ENCODE measurements at regions not wholly inside any gene's neighbourhood (a gene's known extent, or its start where the extent isn't known, plus 50 kb on each side); places are given as distances from the start of the nearest gene placed in this dataset.
A peak's percentile ranks its signal among the peaks of the same experiment; 100 is the strongest.
"Not testable (repeated sequence)": the region's sequence is repeated elsewhere in the genome, so short reads cannot be mapped to it uniquely, and the experiment has no call there.

DNA sequence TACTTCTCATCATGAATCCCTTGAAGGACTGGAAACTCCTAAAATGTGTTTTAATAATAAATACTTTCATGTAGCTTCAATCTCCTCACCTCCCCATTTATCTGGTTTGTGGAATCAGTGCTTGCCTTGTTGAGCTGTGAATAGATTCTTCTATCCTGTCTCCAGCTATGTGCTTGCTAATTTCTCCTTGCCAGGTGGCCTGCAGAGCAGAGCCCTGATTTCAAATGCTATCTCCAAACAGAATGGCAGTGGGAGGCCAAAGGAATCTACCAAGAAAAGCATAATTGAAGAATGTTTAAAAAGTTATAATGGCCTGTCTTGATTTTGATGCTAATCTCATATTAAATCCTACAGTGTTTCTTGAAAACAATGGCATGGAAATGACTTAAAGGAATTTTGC, 309.3 kb upstream of the CHORDC1 start:
- no peak for DNase-seq (ENCODE audit: low read depth)
- in situ Hi-C loops (cut with HindIII; ENCODE audit: low pct_unique_long_range_greater_than_20kb, low sequenced_read_pairs): no loop called here

DNA sequence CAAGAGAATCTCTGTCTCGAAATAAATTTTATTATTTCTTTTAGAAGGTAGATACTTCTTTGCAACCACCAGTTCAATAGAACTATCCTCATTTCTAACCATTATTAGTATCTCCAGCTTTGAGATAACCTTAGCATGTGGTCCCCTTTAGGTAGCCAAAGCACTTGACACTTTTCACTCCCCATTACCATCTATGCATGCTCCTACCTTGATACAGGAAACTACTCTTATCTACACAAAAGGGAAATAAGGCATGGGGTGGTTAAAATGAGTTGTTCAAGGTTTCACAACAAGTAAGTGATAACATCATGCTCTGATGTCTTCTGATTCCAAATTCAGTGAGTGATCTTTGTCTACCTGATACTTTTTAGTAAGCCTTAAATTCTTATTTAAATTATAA, 308.2 kb upstream of the CHORDC1 start:
- in situ Hi-C loops (cut with HindIII; ENCODE audit: low pct_unique_long_range_greater_than_20kb, low sequenced_read_pairs): no loop called here

DNA sequence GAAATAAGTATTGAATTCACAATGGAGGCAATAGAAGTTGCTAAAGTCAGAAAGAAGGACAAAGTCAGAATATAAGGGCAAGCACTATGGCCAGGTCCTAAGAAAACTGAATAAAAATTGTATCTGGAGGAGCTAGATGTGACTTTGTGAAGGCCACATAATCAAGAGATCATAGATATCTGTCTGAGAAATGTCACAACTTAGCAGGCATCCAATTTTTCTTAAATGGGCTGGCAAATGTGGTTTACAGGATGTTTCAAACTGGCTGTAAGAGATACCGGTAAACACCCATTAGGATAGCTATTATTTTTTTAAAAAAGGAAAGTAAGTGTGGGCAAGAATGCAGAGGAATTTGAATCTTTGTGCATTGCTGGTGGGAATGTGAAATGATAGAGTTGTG, 303.1 kb upstream of the CHORDC1 start:
- DNase-seq (ENCODE audit: low read depth): no peak
- in situ Hi-C loops (cut with HindIII; ENCODE audit: low pct_unique_long_range_greater_than_20kb, low sequenced_read_pairs): no loop called here

More for the DNA sequence above, 308.2 kb upstream of the CHORDC1 start:
- no peak for DNase-seq (ENCODE audit: low read depth)

DNA sequence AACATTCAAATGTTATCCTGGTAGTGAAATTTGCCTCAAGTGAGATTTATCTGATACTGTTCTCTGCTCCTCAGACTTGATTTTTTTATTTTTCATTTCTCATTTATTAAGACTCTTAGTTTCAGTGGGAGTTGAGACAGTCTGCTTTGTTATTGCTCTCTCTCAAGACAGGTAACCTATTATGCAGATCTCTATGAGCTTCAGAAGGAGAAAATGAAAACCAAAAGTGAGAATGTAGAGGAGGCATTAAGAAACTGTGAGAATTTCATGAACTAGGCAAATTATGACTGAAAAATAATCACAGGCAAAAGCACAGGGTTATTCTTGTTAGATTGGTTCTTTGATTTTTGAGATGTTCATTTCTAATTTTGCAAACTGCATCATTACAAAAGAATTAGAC, 290.0 kb upstream of the CHORDC1 start:
- in situ Hi-C loops (cut with HindIII; ENCODE audit: low pct_unique_long_range_greater_than_20kb, low sequenced_read_pairs): no loop called here
- DNase-seq (ENCODE audit: low read depth): no peak

DNA sequence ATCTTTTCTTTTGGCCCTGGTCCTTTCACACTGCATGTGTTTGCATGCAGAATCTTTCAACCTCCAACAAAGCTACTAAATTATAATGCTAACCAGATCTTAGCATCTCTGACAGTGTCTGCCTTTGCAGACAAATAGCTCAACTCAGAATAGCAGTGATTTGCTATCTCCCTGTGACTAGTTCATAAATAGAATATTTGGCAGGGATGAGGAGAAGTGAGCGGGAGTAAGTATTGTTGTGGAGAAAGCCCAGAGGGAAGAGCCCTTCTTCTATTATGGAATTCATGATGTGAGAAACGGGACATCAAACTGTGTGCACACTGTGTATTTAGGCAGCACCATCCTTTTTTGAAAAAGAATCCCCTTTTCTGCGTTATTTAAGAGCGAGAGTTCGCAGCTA, 288.0 kb upstream of the CHORDC1 start:
- no peak for DNase-seq (ENCODE audit: low read depth)
- in situ Hi-C loops (cut with HindIII; ENCODE audit: low pct_unique_long_range_greater_than_20kb, low sequenced_read_pairs): no loop called here

GRCh38 chr11:90500922-90501568, 278.2 kb upstream of the CHORDC1 start:
- DNase-seq (ENCODE audit: low read depth): no peak
- in situ Hi-C loops (cut with HindIII; ENCODE audit: low pct_unique_long_range_greater_than_20kb, low sequenced_read_pairs): no loop called here

DNA sequence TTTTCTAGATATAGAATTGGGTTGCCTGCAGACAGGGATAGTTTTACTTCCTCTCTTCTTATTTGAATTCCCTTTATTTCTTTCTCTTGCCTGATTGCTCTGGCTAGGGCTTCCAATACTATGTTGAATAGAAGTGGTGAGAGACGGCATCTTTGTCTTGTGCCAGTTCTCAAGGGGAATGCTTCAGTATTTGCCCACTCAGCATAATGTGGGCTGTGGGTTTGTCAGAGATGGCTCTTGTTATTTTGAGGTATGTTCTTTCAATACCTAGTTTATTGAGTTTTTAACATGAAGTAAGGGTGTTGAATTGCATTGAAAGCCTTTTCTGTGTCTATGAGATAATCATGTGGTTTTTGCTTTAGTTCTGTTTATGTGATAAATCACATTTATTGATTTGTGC, 273.9 kb upstream of the CHORDC1 start:
- in situ Hi-C loops (cut with HindIII; ENCODE audit: low pct_unique_long_range_greater_than_20kb, low sequenced_read_pairs): no loop called here

DNA sequence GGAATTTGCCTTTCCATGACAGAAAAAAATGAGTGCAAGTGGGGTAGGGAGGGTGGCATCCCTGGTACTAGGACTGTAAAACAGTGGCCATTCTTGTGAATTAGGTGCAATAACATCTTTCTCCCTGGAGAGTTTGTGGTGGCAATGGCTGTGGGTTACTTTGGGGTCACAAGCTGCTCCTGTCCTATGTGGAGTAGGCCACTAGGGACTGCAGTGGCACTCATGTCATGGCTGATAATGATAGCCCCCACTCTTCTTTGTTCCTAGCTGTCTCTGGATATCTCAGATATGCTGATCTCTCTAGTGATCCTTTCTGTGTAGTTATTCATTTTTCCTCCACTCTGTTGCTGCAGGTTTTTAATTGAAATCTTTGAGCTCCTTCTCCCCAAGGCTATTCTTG, 270.5 kb upstream of the CHORDC1 start:
- in situ Hi-C loops (cut with HindIII; ENCODE audit: low pct_unique_long_range_greater_than_20kb, low sequenced_read_pairs): no loop called here
- DNase-seq (ENCODE audit: low read depth): no peak

More for the DNA sequence above, 273.9 kb upstream of the CHORDC1 start:
- DNase-seq (ENCODE audit: low read depth): no peak

DNA sequence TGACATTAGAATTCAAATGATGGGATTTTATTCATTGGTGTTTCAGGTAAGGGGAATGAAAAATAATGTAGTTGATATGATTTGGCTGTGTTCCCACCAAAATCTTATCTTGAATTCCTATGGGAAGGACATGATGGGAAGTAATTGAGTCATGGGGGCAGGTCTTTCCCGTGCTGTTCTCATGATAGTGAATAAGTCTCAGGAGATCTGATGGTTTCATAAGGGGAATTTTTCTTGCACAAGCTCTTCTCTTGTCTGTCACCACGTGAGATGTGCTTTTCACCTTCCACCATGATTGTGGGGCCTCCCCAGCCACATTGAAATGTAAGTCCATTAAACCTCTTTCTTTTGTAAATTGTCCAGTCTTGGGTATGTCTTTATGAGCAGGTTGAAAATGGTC, 268.6 kb upstream of the CHORDC1 start:
- in situ Hi-C loops (cut with HindIII; ENCODE audit: low pct_unique_long_range_greater_than_20kb, low sequenced_read_pairs): no loop called here
- no peak for DNase-seq (ENCODE audit: low read depth)

DNA sequence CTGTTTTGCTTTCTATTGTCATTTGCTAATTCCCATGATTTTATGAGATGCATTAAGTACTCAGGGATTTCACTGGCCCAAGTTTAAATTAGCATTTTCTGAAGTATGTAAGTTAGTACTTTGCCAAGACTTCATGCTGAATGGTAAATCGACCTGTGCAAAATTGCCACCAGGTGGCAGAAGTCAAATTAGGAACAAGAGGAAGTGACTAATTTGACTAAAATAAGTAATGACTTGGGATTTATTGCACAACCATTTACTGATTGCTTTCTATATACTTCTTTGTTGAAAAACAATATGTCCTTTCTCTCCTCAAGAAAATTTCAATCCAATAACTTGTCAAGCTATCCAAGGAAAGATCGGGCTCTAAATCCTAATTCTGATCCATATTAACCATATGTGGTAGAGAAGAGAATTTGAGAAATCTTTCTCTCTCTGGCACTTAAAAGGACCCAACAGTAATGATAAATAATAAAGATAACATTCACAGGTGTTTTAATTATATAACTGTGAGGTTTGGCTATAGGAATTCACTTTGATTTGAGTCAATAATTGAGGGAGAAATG, 253.7 kb upstream of the CHORDC1 start:
- DNase-seq (ENCODE audit: low read depth): peak; percentile 8
- in situ Hi-C loops (cut with HindIII; ENCODE audit: low pct_unique_long_range_greater_than_20kb, low sequenced_read_pairs): no loop called here

DNA sequence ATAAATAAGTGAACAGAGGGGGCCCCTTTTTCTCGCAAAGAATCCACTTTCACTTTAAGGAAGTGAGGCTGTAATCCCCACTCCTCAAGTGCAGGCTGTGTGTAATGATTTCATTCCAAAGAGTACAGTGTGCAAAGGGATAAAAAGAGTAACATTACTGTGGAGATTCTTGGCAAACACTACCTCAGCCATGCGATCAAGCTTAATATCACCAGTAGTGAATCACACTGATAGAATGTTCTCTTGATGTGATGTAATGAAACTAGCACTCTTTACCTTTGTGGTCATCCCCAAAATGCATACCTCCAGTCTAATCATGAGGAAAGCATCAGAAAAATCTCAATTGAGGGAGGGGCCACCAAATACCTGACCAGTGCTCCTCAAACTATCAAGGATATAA, 246.1 kb upstream of the CHORDC1 start:
- DNase-seq (ENCODE audit: low read depth): peak; percentile 33
- in situ Hi-C loops (cut with HindIII; ENCODE audit: low pct_unique_long_range_greater_than_20kb, low sequenced_read_pairs): no loop called here

DNA sequence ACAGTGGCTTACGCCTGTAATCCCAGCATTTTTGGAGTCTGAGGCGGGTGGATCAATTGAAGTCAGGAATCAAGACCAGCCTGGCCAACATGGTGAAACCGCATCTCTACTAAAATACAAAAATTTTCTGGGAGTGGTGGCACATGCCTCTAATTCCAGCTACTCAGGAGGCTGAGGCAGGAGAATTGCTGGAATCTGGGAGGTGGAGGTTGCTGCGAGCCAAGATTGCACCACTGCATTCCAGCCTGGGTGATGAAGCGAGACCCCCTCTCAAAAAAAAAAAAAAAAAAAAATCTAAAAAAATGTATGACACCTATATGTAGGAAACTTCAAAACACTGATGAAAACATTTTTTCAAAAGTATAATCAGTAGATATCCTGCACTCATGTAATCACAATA, 242.7 kb upstream of the CHORDC1 start:
- in situ Hi-C loops (cut with HindIII; ENCODE audit: low pct_unique_long_range_greater_than_20kb, low sequenced_read_pairs): no loop called here
- no peak for DNase-seq (ENCODE audit: low read depth)

DNA sequence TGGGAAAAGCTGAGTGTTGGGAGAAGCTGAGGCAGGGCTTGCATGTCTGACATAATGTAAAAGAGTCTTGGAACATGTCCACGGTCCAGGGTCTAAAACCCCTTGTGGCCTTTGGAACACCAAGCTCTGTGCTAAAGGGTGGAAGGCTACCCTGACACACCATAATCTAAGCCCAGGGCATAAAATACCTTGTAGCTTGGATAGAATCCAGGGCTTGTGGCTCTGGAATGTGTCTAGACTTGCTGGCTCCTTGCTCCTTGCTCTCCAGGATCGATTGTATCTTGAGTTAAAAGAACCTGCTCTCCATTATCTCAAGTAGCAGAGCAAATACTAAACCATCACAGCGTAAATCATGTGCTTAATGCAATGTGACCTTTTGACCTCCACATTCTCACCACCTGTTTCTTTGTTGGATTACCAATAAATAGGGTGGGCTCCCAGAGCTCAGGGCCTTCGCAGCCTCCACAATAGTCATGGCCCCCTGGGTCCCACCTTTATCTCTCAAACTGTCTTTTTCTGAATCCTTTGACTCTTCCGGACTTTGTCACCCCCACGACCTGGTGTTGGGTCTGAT, 232.6 kb upstream of the CHORDC1 start:
- in situ Hi-C loops (cut with HindIII; ENCODE audit: low pct_unique_long_range_greater_than_20kb, low sequenced_read_pairs); DNase-seq (ENCODE audit: low read depth): not testable (repeated sequence)

DNA sequence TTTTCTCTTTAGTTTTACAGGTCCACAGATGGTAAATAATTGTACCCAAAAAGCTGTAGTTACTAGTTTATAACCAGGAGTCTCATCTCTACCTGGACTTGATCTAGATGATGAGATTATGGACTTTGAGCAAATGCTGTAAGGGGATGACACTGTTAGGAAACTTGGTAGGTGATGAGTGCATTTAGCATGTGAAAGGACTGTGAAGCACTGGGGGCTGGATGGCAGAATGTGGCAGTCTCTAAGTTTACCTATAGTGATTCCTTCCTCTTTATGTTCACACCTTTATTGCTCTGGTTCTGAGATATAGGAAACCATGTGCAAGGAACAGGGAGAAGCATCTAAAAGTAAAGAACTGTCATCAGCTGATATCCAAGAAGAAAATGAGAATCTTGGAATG, 230.7 kb upstream of the CHORDC1 start:
- in situ Hi-C loops (cut with HindIII; ENCODE audit: low pct_unique_long_range_greater_than_20kb, low sequenced_read_pairs): no loop called here

DNA sequence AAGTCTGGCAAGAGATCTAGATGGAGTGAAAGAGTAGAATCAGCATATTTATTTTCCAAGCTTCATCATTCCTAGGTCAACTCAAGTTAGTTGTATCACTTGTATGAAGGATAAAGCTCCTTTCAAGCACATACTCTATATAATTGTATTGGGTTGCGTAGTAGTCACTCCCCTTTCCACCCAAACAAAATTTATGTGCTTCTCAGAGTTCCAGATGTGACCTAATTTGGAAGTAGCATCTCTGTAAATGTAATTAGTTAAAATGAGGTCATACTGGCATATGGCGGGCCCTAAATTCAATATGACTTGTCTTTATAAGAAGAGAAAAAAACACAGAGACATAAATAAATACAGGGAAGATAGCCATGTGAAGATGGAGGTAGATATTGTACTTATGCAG, 226.8 kb upstream of the CHORDC1 start:
- no peak for DNase-seq (ENCODE audit: low read depth)
- in situ Hi-C loops (cut with HindIII; ENCODE audit: low pct_unique_long_range_greater_than_20kb, low sequenced_read_pairs): no loop called here

More for the DNA sequence above, 230.7 kb upstream of the CHORDC1 start:
- no peak for DNase-seq (ENCODE audit: low read depth)

- in situ Hi-C loops (cut with HindIII; ENCODE audit: low pct_unique_long_range_greater_than_20kb, low sequenced_read_pairs): no loop called here
- DNase-seq (ENCODE audit: low read depth): no peak
Measured at GRCh38 chr11:90448256-90448655, 225.4 kb upstream of the CHORDC1 start.

DNA sequence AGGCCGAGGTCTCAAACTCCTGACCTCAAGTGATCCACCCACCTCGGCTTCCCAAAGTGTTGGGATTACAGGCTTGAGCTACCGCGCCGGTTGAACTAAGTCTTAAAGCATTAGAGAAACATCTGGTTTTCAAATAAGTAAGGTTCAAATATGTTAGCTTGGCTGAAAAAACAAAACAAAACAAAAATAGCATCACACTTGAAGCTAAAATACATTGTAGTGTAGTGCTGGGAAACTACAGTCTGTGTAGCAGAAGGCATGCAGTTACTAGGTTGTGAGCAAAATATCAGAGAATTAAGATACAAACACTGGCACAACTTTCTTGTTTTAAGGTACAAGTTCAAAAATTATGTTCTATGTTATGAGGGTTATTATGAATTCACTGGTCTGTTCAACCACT, 224.8 kb upstream of the CHORDC1 start:
- in situ Hi-C loops (cut with HindIII; ENCODE audit: low pct_unique_long_range_greater_than_20kb, low sequenced_read_pairs): no loop called here
- no peak for DNase-seq (ENCODE audit: low read depth)

- in situ Hi-C loops (cut with HindIII; ENCODE audit: low pct_unique_long_range_greater_than_20kb, low sequenced_read_pairs): no loop called here
Measured at GRCh38 chr11:90446207-90446606, 223.4 kb upstream of the CHORDC1 start.

GRCh38 chr11:90438069-90438468, 215.2 kb upstream of the CHORDC1 start:
- in situ Hi-C loops (cut with HindIII; ENCODE audit: low pct_unique_long_range_greater_than_20kb, low sequenced_read_pairs): no loop called here
- no peak for DNase-seq (ENCODE audit: low read depth)

More at GRCh38 chr11:90446207-90446606, 223.4 kb upstream of the CHORDC1 start:
- no peak for DNase-seq (ENCODE audit: low read depth)

DNA sequence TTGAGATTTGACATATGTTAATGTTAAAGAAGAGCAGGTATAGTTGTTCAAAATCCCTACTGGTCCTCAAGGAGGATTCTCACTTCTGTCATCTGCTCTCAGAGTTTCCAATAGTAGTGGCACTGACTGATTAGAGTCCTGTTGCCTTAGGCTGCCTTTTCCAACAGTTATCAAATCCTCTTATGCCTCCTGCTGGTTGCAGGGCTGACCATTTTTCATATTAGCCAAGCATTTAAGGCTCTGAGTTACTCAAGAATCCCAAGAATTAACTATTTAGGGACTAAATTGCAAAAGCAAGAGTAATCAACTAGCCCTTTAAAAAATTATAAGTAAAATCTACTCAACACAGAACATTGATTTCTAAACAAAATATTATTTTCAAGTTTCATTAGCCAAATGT, 212.0 kb upstream of the CHORDC1 start:
- DNase-seq (ENCODE audit: low read depth): no peak

More for the DNA sequence above, 212.0 kb upstream of the CHORDC1 start:
- in situ Hi-C loops (cut with HindIII; ENCODE audit: low pct_unique_long_range_greater_than_20kb, low sequenced_read_pairs): no loop called here

Data from Caki2 (cell line).